GM21786 (cell line): ENCODE measurements at regions not wholly inside any gene's neighbourhood (a gene's known extent, or its start where the extent isn't known, plus 50 kb on each side); places are given as distances from the start of the nearest gene placed in this dataset.
"Not testable (repeated sequence)": the region's sequence is repeated elsewhere in the genome, so short reads cannot be mapped to it uniquely, and the experiment has no call there.

Source experiments
- ATAC-seq: cut with Tn5 transposase; IDR thresholded peaks from one replicate; pipeline ENCODE4 v1.9.1; 2021; ENCODE audit not compliant: unreplicated experiment

DNA sequence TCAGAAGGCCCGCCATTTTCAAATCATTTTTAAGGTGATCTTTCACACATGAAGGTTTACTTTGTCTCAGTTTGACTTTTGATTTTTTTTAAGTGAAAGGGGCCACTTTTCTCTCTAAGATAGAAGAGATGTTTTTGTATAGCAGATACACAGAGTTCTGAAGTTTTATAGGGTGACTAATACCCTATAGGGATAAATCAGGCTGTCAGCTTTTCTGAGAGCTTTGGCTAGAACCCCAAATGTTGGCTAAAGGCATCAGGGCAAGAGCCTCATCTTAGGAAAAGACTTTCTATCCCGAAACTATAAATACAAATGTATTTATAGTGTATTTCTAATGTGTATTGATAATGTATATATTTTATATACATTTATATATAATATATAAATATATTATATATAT is 181.4 kb downstream of the TBX18 start:
- no peak for ATAC-seq

DNA sequence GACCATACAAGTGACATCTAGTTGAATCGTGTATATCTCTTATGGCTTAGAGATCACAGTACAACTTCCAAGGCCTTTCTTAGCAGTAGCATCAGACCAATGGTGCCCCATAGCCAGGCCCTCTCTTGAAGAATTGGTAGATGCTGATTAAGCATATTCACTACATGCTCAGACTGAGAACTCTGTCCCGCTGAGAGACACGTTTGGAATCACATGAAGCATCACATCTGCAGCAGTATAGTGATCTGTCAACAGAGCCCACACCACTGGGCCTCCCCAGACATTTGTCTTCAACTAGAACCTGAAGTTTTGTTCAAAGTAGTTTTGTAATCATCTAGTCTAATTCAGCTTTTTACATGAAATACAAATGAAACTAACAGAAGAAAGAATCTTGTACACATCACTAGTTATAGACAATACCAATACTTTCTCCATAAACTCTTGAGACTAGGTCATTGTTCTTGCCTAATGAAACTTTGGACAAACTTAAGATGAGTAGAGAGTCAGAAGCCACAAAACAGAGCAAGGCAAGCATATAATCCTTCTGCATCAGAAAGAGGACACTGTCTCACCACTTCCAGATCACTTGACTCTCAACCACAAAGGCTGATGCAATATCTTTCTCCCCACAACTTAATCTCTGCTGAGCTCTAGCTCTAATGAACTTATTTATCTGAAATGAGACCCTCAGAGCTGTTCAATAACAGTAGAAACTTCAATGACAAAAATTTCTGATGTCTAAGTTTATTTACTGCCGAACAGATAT is 182.7 kb downstream of the TBX18 start:
- ATAC-seq: peak; percentile 75

DNA sequence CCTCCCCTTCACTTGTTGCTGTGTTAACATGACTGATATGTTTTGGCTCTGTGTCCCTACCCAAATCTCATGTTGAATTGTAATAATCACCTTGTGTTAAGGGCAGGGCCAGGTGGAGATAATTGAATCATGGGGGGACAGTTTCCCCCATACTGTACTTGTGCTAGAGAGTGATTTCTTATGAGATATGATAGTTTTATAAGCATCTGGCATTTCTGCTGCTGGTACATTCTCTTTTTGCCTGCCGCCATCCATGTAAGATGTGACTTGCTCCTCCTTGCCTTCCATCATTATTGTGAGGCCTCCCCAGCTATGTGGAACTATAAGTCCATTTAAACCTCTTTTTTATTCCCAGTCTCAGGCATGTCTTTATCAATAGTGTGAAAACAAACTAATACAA is 185.0 kb downstream of the TBX18 start:
- no peak for ATAC-seq

DNA sequence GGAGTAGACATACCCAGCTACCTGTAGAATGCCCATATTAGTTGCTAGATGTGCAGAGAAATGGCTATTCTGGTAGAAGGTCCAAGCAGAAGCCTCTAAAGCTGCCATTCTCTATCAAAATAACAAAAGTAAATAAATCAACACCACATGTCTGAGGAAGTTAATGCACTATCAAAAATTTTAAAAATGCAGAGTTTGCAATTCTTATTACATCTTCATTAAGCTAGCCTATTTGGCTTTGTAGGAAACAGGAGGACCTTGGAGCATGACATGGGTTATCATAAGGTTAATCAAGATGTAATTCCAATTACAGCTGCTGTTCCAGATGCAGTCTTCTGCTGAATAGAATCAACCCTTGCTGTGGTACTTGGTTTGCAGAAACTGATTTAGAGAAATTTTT is 188.4 kb downstream of the TBX18 start:
- no peak for ATAC-seq

DNA sequence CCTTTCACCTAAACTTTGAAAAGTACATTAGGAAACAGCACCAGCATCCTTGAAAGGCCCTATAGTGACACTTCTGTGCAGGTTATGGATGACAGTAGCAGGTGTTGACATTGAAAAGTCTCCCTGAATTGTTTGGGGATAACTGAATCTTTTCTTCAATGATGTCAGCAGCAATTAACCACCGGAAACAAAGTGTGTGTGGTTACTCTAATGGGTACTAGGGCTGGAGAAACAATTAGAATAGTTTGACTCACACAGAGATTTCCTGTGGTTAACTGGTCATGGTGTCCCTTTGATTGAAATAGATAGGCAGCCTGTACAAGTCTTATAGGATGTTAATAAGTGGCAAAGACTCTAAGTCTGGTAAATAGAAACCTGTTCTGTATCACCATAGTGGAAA is 189.1 kb downstream of the TBX18 start:
- ATAC-seq: peak; percentile 98

DNA sequence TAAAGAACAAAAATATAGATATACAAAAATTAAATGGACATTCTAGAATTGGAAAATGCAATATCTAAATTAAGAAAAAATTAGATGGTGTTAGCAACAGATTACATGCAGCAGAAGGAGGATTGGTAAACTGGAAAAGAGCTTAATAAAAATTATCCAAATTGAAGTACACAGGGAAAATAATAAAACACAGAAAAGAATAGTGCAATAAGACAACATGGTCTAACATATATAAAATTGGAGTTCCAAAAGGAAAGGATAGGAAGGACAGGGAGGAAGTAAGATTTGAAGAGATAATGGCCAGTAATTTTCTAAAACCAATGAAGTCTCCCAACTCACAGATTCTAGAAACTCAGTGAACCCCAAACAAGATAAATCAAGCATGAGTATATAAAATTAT is 194.5 kb downstream of the TBX18 start:
- ATAC-seq: no peak

DNA sequence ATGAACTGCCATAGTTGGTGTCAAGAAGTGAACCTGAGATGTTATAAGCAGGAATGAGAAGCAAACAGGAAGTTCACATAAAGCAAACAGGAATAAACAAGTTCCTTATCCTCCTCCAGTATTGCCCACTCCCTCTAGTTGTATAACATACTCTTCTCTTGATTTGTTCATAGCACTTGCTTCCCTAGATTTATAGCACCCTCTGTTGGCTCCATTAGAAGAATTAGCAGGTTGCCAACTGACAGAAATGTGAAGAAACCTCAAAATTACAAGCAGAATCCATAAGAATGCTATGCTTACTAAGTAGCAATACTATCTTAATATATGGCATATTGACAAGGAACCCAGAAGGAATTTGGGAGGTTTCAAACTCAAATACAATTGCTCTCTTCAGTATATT is 195.4 kb downstream of the TBX18 start:
- ATAC-seq: no peak

DNA sequence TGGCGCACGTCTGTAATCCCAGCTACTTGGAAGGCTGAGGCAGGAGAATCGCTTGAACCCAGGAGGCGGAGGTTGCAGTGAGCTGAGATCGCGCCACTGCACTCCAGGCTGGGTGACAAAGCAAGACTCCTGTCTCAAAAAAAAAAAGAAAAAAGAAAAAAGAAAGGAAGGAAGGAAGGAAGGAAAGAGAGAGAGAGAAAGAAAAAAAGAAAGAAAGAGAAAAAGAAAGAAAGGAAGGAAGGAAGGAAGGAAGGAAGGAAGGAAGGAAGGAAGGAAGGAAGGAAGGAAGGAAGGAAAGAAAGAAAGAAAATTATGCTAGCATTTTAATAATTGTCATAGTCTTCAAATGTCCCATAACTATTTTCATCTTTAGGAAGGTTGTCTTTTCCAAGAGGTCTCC is 198.7 kb downstream of the TBX18 start:
- ATAC-seq: not testable (repeated sequence)

DNA sequence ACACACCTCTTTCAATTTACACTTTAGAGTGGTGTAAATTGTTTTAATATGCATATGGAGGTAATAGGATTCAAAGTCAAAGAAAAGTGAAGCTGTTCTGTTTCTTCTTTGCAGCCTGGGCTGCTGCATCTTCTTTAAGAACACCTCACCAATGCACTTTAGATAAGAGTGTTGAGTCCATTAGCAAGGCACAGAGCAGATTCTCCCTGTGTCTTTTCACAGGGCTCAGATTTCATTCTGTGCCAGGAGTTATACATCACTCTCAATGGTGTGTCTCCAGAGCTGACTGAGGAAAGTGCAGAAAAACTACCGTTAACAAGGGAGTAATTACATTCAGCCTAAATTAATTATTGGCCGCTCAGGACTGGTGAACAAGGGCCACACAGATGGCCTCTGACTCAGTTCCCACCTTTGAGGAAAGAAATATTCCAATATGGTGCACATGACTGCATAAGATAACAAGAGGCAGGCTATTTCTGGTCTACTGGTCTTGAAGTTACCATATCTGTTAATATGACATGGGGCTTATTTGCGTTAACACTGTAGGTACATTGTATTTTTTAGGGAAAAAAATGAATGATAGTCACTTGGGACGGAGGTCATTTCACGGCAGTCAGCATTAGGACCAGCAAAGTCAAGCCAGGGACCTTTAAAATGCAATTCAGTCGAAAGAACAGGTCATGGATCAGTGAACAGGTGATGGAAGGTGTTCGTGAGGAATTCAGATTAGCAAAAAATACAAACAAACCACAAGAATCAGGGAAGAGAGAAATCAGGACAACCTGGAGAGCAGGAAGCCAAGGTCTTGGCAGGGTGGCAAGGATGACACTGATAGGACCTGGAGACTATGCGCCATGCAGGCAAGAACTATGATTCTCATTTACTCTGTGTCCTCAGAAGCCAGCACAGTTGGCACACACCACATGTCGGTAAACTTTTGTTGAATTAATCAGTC is 203.7 kb downstream of the TBX18 start:
- ATAC-seq: no peak

DNA sequence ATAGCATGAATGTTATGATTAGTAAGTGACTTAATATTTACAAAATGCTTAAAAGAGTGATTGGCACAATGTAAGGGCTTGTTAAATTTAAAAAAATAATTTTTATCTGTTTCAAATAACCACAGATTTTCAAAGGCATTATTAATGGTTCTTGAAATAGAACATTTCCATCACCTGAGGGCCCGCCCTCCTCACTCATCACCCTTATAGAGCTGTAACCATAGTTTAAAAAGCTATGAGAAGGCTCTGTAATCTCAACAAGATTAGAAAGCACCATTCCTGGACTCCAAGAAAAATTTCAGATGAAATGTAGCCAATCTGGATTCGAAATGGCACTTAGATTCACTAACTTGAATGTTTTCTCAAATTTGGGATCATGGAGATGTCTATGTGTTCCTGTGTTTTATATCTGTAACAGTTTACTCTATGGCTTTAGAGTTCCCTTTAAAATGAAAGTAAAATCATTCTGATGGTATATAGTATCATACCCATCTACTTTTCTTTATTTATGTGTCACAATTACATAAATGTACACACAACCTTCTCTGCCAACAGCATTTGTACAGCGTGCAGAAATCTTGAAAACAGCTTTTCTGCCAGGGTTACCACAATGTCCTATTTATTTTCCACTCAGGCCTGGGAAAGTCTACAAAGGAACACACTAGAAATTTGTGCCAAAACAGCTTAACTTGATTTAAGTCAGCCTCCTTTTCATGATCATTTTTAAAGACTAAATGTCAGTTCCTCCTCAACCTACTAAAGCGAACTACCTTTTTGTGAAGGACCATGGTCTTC is 207.7 kb downstream of the TBX18 start:
- no peak for ATAC-seq

DNA sequence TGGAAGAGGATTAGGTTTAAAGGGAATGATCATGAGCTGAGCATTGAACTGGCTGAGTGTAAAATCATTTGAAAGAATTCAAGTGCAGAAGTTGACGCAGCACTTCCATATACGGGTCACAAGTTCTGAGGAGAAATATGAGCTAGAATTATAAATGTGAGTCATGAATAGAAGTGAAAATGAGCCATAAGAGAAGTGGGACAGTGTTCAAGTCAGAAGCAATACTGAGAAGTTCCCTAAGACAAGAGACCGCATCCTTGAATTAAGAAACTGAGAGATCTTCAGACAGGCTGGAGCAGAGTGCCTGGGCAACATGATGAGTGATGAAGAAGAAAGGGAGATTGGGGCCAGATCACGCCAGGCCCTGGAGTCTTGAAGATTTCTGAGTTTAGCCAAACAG is 209.7 kb downstream of the TBX18 start:
- no peak for ATAC-seq

DNA sequence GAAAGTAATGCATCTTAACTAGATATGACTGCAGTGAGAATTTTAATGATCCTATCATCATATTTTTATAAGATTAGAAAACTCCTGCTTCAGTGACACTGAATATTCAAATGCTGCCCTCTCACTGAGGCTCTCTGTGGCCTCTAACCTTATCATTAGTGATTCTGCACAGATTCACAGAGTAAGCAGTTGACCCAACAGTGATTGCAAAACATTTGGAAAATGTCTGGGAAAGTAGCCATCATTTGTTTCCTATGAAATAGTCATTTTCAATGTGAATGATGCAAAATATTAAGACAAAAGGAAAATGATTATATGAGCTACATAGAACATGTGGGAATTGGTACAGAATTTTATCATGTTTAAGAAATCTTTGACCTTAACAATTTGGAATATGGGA is 210.3 kb downstream of the TBX18 start:
- no peak for ATAC-seq

DNA sequence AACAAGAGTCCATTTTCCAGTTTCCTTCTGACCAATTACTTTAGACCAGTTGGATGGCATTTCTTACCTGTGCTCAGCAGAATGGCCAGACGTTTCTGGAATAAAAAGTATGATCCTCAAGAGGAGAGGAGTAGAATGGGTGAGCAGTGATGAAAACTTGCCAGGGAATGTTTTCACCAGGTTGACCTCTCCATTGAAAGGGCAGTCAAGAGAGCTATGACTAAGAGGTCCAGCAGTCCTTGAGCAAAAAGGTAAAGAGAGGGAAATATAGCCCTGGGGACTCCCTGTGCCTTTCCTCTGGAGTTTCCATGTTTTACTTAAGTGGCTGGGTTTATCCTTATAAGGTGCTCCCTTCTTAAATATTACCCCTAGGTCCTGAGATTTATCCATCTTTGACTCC is 210.9 kb downstream of the TBX18 start:
- no peak for ATAC-seq

DNA sequence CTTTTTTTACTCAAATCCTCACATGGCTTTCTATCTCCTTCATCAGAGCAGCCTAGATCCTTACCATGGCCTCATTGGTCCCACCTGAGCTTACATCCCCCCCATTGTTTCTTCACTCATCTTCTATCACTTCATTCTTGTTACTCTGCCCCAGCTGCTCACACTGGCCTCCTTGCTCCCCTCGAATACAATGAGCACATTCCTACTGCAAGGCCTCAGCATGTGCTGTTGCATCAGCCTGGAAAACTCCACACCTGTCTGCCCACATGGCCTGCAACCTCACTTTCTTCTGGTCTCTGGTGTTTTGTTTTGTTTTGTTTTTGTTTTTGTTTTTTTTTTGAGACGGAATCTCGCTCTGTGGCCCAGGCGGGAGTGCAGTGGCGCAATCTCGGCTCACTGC is 212.6 kb downstream of the TBX18 start:
- ATAC-seq: no peak

DNA sequence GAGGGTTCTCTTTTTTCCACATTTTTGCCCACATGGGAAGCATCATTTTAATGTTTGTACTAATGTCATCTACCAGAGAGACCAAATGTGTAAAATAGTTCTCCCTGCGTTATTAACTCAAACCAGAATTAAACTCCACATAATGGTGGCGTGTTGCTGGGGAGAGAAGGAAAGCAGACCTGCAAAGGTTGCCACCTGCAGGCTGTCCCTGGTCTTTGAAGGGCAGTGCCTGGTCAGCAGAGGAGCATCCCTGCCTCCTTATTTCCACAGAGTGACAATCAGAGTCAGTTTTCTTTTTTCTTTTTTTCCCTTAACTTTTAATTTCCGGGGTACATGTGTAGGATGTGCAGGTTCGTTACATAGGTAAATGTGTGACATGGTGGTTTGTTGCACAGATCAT is 214.5 kb downstream of the TBX18 start:
- ATAC-seq: no peak

DNA sequence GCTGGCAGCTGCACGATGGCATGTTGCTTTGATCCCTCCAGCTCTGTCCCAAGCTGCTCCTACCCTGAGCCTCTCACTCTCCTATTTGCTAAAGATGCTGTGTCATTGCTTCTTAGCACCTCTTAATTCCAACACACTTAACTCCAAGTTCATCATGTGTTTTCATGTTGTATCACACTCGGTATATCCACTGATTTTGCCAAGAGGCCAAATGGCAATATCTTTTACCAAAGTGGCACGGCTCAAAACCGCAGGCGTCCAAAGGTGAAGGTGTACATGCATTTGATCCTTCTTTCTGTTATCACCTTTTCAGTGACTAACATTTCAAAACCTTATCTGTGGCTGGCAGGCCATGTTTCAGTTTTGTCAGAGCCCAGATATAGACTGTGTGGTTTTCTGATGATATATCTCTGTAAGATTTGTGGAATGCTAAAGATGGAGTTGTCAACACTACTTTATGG is 217.0 kb downstream of the TBX18 start:
- peak; percentile 60 for ATAC-seq

DNA sequence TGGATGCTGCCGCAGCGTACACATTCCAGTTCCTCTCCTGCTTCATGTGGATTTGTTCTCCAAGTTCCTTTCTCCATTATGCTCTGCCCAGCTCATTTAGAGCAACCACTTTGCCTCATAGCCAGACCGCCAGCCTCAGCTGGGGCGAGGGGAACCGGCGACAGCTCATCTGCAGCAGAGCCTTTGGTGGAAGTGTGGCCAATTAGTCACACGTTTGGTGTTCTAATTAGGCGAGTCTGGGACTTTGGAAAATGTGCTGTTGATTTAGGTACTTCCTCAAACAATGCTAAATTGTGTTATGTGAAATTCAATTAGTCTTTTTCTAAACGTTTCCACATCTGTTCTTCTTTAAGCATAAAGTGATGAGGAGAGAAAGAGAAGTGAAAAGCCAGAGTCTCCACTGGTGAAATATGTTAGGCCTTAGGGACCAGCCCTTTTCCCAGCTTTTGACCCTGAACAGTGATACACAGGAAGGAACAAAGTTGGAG is 217.9 kb downstream of the TBX18 start:
- ATAC-seq: no peak

DNA sequence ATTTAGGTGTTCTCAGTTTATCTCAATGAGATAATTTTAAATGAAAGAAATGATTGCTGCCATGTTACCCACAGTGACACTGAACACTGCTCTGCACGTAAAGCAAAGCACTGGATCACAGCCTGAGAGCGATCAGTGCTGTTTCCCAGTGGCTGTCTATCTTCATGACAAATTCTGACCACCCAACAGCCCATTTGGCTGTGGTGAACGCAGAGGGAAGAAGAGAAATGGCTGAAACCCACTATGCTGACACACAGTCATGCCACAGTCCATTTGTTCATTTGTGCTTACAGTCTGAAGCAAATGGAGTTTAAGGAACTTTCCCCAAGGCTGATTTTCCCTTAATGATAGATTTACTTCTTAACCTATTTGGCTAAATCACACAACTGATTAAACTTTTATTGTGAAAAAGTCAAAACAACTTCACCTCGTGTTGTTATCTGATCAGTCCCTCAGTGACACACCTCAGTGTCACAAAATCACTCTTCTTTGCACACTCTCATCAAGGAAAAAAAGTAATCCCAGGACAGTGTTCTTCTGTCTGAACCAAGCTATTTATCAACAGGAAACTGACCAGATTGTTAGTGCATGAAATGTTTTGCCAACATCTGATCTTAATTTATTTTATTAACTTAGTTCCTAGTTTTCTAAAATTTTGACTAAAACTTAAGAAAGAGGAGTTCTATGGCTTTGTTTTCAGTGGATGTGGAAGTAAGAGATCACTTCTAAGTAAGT is 225.1 kb downstream of the TBX18 start:
- no peak for ATAC-seq

DNA sequence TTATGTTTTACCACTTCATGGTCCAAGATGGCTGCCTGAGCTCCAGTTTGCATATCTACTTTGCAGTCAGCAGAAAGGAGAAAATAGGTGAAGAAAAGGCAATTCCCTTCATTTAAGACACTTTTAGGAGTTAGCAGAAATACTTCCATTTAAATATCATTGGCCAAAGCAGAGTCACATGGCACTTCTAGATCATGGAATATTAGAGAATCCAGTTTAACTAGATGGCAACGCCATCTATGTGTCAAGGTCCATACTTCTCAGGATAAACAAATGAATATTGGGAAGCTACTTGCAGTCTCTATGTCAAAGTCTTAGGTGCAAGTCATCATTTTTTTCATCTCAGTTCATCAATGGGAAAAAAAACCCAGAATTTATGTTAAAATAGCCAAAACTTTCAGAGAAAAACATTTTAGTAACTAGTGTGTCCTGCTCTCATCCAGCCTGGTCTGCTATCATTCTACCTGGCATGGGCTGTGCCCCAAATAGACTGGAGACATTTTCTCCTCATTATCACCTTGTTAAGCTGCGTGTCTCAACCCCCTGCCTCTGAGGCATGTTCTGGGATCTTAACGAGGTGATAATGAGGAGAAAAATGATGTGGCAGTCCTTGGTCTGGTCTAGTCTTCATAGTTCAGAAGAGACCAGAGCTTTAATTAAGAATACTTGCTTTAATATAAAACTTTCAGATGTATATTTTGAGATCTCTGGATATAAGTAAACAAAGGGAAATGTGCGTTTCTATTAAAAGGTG is 227.3 kb downstream of the TBX18 start:
- ATAC-seq: no peak

DNA sequence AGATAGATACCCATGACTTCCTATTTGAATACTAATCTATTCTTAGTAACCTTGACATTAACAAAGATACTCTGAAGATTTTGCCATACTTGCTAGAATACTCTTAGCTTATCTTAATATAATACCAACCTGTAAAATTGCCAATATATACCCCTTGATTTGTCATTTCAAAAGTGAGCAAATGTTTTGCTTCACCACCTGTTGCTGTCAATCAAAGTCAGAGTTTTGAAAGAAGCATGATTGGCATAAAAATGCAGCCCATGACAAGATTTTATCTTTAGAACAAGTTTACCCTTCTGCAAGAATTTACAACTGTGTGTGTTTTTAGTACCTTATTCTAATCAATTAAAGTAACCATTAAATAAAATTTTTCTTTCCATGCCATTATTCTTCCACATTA is 236.2 kb downstream of the TBX18 start:
- no peak for ATAC-seq
